Neural cell (in vitro differentiated cells): ENCODE measurements at regions not wholly inside any gene's neighbourhood (a gene's known extent, or its start where the extent isn't known, plus 50 kb on each side); places are given as distances from the start of the nearest gene placed in this dataset.

Experiments used
- CTCF ChIP-seq: fragments of 450-650 bp; IDR thresholded peaks from 2 replicates; pipeline ENCODE4 v1.5.1; 2014; ENCODE audit warnings: antibody characterized with exemption, mild to moderate bottlenecking, moderate library complexity; ENCODE audit not compliant: poor library complexity, severe bottlenecking
- EP300 ChIP-seq: fragments of 450-650 bp; conservative IDR thresholded peaks from 2 replicates; pipeline ENCODE4 v1.6.1; 2014; ENCODE audit warnings: antibody characterized with exemption, mild to moderate bottlenecking, moderate library complexity; ENCODE audit not compliant: poor library complexity, severe bottlenecking
- EZH2 ChIP-seq: fragments of 200-600, 300-800 bp; shearing (Covaris generic), sonication (generic); IDR thresholded peaks from 2 replicates; pipeline ENCODE4 v1.6.1; 2014; ENCODE audit warnings: antibody characterized with exemption, low read length, borderline replicate concordance, mild to moderate bottlenecking; ENCODE audit not compliant: insufficient read depth, poor library complexity, severe bottlenecking
- MXI1 ChIP-seq: fragments of 450-650 bp; conservative IDR thresholded peaks from 2 replicates; pipeline ENCODE4 v1.6.1; 2014; ENCODE audit warnings: antibody characterized with exemption, mild to moderate bottlenecking; ENCODE audit not compliant: poor library complexity, severe bottlenecking
- POLR2AphosphoS5 ChIP-seq: IDR thresholded peaks from 2 replicates; pipeline ENCODE4 v1.6.1; 2012
- RAD21 ChIP-seq: fragments of 450-650 bp; conservative IDR thresholded peaks from 2 replicates; pipeline ENCODE4 v1.6.1; 2014; ENCODE audit warnings: antibody characterized with exemption, mild to moderate bottlenecking, moderate library complexity
- REST ChIP-seq: IDR thresholded peaks from 2 replicates; pipeline ENCODE4 v1.6.1; 2012; ENCODE audit warnings: borderline replicate concordance
- SMC3 ChIP-seq: fragments of 450-650 bp; conservative IDR thresholded peaks from 2 replicates; pipeline ENCODE4 v1.6.1; 2014; ENCODE audit warnings: antibody characterized with exemption, mild to moderate bottlenecking, moderate library complexity; ENCODE audit not compliant: poor library complexity
- TAF1 ChIP-seq: IDR thresholded peaks from 2 replicates; pipeline ENCODE4 v1.6.1; 2012; ENCODE audit warnings: low read depth

- TF ChIP-seq EZH2 (no peak), CTCF (no peak), EP300 (no peak), TAF1 (no peak), REST (no peak), POLR2AphosphoS5 (no peak), MXI1 (no peak), SMC3 (no peak), RAD21 (no peak)
Observed at GRCh38 chr13:105365831-105366230, 1169.6 kb downstream of the EFNB2 start.
